Uterus (tissue), 2 donors: ENCODE measurements at regions not wholly inside any gene's neighbourhood (a gene's known extent, or its start where the extent isn't known, plus 50 kb on each side); places are given as distances from the start of the nearest gene placed in this dataset.

ENCODE experiments used
- POLR2A ChIP-seq, 2 donors: fragments of 450-650 bp; IDR thresholded peaks; one replicate each; pipeline ENCODE4 v1.6.1; 2016; ENCODE audit warnings: antibody characterized with exemption in 2 of 2, mild to moderate bottlenecking in 1 of 2, moderate library complexity in 1 of 2
- TF ChIP-seq, protein P1 (sequence below), 4 experiments: fragments of 200-600 bp in 2 of 4; fragments of 450-650 bp in 2 of 4; sonication (generic) in 2 of 4; IDR thresholded peaks; one replicate each; pipeline ENCODE4 v1.5.1; 2016 to 2019; ENCODE audit warnings: antibody characterized with exemption in 4 of 4, mild to moderate bottlenecking in 2 of 4, moderate library complexity in 1 of 4

DNA sequence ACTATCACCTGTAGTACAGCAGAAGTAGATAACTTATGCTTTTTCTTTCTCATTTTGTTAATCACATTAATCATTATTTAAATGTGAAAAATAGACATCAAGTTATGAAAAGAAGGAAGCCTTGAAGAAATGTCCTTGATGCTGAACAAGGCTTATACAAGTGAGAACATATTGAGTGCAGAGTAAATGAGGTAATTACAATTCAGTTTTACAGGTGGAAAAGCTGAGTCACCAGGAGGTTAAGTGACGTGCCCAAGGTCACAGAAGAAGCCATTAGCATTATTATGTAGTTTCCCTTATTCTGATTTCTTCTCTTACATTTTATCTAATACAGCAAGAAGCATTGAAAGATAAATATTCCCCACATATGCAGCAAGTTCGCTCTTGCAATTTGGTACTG is 998.5 kb upstream of the CDH6 start:
- TF ChIP-seq, protein P1, sequence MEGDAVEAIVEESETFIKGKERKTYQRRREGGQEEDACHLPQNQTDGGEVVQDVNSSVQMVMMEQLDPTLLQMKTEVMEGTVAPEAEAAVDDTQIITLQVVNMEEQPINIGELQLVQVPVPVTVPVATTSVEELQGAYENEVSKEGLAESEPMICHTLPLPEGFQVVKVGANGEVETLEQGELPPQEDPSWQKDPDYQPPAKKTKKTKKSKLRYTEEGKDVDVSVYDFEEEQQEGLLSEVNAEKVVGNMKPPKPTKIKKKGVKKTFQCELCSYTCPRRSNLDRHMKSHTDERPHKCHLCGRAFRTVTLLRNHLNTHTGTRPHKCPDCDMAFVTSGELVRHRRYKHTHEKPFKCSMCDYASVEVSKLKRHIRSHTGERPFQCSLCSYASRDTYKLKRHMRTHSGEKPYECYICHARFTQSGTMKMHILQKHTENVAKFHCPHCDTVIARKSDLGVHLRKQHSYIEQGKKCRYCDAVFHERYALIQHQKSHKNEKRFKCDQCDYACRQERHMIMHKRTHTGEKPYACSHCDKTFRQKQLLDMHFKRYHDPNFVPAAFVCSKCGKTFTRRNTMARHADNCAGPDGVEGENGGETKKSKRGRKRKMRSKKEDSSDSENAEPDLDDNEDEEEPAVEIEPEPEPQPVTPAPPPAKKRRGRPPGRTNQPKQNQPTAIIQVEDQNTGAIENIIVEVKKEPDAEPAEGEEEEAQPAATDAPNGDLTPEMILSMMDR (IDR thresholded peaks at IDR 0.05), result no peak
- TF ChIP-seq POLR2A (IDR thresholded peaks at IDR 0.05), result no peak
